SU-DHL-6 (cell line): ENCODE measurements at regions not wholly inside any gene's neighbourhood (a gene's known extent, or its start where the extent isn't known, plus 50 kb on each side); places are given as distances from the start of the nearest gene placed in this dataset.

Experiments
- EZH2phosphoT487 ChIP-seq: fragments of 200-600 bp; sonication (generic), shearing (Covaris generic); conservative IDR thresholded peaks from 2 replicates; pipeline ENCODE4 v1.6.1; 2018; ENCODE audit warnings: mild to moderate bottlenecking, antibody characterized with exemption, low read length, moderate library complexity, mixed read lengths
- TF ChIP-seq, protein P1 (sequence below): fragments of 200-600 bp; sonication (generic); IDR thresholded peaks from one replicate; pipeline ENCODE4 v1.5.1; 2017; ENCODE audit warnings: antibody characterized with exemption, mild to moderate bottlenecking, low read length, moderate library complexity; ENCODE audit not compliant: insufficient read depth, poor library complexity, severe bottlenecking

DNA sequence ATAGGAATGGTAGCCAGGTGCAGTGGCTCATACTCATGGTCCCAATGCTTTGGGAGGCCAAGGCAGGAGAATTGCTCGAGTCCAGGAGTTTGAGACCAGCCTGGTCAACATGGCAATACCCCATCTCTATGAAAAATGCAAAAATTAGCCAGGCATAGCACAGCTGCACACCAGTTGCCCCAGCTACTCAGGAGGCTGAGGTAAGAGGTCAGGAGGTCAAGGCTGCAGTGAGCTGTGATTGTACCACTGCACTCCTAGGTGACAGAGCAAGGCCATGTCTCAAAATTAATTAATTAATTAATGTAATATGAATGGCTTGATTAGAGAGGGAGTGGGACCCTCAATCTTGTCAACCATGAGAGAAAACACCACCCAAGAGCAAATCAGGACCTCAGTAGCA, 198.7 kb upstream of the DUSP10 start:
- TF ChIP-seq, protein P1, sequence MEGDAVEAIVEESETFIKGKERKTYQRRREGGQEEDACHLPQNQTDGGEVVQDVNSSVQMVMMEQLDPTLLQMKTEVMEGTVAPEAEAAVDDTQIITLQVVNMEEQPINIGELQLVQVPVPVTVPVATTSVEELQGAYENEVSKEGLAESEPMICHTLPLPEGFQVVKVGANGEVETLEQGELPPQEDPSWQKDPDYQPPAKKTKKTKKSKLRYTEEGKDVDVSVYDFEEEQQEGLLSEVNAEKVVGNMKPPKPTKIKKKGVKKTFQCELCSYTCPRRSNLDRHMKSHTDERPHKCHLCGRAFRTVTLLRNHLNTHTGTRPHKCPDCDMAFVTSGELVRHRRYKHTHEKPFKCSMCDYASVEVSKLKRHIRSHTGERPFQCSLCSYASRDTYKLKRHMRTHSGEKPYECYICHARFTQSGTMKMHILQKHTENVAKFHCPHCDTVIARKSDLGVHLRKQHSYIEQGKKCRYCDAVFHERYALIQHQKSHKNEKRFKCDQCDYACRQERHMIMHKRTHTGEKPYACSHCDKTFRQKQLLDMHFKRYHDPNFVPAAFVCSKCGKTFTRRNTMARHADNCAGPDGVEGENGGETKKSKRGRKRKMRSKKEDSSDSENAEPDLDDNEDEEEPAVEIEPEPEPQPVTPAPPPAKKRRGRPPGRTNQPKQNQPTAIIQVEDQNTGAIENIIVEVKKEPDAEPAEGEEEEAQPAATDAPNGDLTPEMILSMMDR, result no peak
- no peak for TF ChIP-seq EZH2phosphoT487
